ENCODE measurements at regions not wholly inside any gene's neighbourhood (a gene's known extent, or its start where the extent isn't known, plus 50 kb on each side); places are given as distances from the start of the nearest gene placed in this dataset.

DNA sequence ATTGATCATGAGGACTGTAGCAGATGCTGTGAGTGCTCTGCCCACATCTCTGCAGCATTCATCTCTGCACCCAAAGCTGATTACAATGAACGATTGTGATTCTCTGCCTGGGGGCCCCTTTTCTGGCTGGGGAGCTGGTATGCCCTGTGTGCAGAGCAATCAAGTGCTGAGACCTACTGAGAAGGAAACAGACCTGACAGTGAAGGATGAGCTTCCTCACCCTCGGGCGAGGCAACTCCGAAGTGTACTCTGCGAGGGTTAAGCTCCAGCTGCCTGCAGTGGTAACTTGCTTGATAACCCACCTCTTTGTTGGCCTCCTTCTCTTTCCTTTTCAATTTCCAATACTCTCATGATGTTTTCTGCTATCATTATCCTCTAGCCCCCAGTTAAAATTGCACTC, 56.0 kb upstream of the ADRA1D start:
- TF ChIP-seq CTCF (IDR thresholded peaks at IDR 0.05), result no peak
- no peak for TF ChIP-seq POLR2A (IDR thresholded peaks at IDR 0.05)

All from lower leg skin (tissue), 3 donors.